ENCODE measurements at regions not wholly inside any gene's neighbourhood (a gene's known extent, or its start where the extent isn't known, plus 50 kb on each side); places are given as distances from the start of the nearest gene placed in this dataset.

- FAIRE-seq (no peak), DNase-seq (ENCODE audit: low read depth, low spot score) (no peak)
- Histone ChIP-seq H3K9me1 (ENCODE audit: control insufficient read depth, extremely low read depth, insufficient read depth, low read length) (no peaks in the 10 kb centered on the region), H3K79me2 (ENCODE audit: control insufficient read depth, insufficient read depth, low read length) (no peaks in the 10 kb centered on the region), H3K4me2 (ENCODE audit: control insufficient read depth, extremely low read depth, insufficient read depth, low read depth, low read length) (no peak overlapping the region), H2AFZ (ENCODE audit: control insufficient read depth, low read length) (no peak overlapping the region), H4K20me1 (ENCODE audit: control insufficient read depth, extremely low read depth, insufficient read depth, low read length) (no peaks in the 10 kb centered on the region), H3K9me3 (ENCODE audit: control insufficient read depth, low read depth, low read length) (no peaks in the 10 kb centered on the region), H3K4me1 (ENCODE audit: control insufficient read depth, extremely low read depth, insufficient read depth, low read length) (no peaks in the 10 kb centered on the region), H3K4me3 (ENCODE audit: control insufficient read depth in 2 of 3, extremely low read depth in 1 of 3, insufficient read depth in 2 of 3, low read depth in 1 of 3, low read length in 3 of 3) (no peak overlapping the region), H3K36me3 (ENCODE audit: control insufficient read depth in 2 of 2, extremely low read depth in 1 of 2, insufficient read depth in 2 of 2, low read length in 2 of 2) (no peaks in the 10 kb centered on the region), H3K27me3 (ENCODE audit: control insufficient read depth, extremely low read depth, insufficient read depth, low read length) (no peaks in the 10 kb centered on the region), H3K27ac (ENCODE audit: control insufficient read depth, insufficient read depth, low read length) (no peak overlapping the region), H3K9ac (ENCODE audit: control insufficient read depth, extremely low read depth, insufficient read depth, low read length) (no peak overlapping the region)
- dilution Hi-C loops (cut with MboI; ENCODE audit: extremely low pct_ligation_motif_present, low sequenced_read_pairs), result loop anchor here (25.0 kb wide), 1 partner anchor 371 kb away; no protein-coding TSS in a partner anchor
- TF ChIP-seq CTCF (optimal IDR thresholded peaks at IDR 0.05 in 1 of 3, IDR thresholded peaks at IDR 0.05 in 1 of 3, conservative IDR thresholded peaks at IDR 0.05 in 1 of 3; ENCODE audit: extremely low read depth in 1 of 3, insufficient read depth in 2 of 3, low read length in 3 of 3), result no peak
- TF ChIP-seq EZH2 (IDR thresholded peaks at IDR 0.05; ENCODE audit: low read length), result no peak
These were observed 242.9 kb downstream of the TECRL start for GRCh38 chr4:64166365-64166764.

GRCh38 chr4:64158648-64159326, 250.5 kb downstream of the TECRL start:
- Histone ChIP-seq H3K9me1 (ENCODE audit: control insufficient read depth, extremely low read depth, insufficient read depth, low read length) (no peaks in the 10 kb centered on the region), H3K27me3 (ENCODE audit: control insufficient read depth, extremely low read depth, insufficient read depth, low read length) (no peaks in the 10 kb centered on the region), H4K20me1 (ENCODE audit: control insufficient read depth, extremely low read depth, insufficient read depth, low read length) (no peaks in the 10 kb centered on the region), H3K79me2 (ENCODE audit: control insufficient read depth, insufficient read depth, low read length) (no peaks in the 10 kb centered on the region), H3K36me3 (ENCODE audit: control insufficient read depth in 2 of 2, extremely low read depth in 1 of 2, insufficient read depth in 2 of 2, low read length in 2 of 2) (no peaks in the 10 kb centered on the region), H3K9me3 (ENCODE audit: control insufficient read depth, low read depth, low read length) (no peaks in the 10 kb centered on the region), H3K4me1 (ENCODE audit: control insufficient read depth, extremely low read depth, insufficient read depth, low read length) (no peaks in the 10 kb centered on the region), H3K27ac (ENCODE audit: control insufficient read depth, insufficient read depth, low read length) (no peak overlapping the region), H3K4me3 (ENCODE audit: control insufficient read depth in 2 of 3, extremely low read depth in 1 of 3, insufficient read depth in 2 of 3, low read depth in 1 of 3, low read length in 3 of 3) (peak overlapping the region in 2 of 3 experiments; percentile 48 to 54), H2AFZ (ENCODE audit: control insufficient read depth, low read length) (peak overlapping the region; percentile 96), H3K9ac (ENCODE audit: control insufficient read depth, extremely low read depth, insufficient read depth, low read length) (no peak overlapping the region), H3K4me2 (ENCODE audit: control insufficient read depth, extremely low read depth, insufficient read depth, low read depth, low read length) (peak overlapping the region; percentile 68)
- dilution Hi-C loops (cut with MboI; ENCODE audit: extremely low pct_ligation_motif_present, low sequenced_read_pairs), result loop anchor here (25.0 kb wide), 1 partner anchor 379 kb away; no protein-coding TSS in a partner anchor
- TF ChIP-seq CTCF (optimal IDR thresholded peaks at IDR 0.05 in 1 of 3, IDR thresholded peaks at IDR 0.05 in 1 of 3, conservative IDR thresholded peaks at IDR 0.05 in 1 of 3; ENCODE audit: extremely low read depth in 1 of 3, insufficient read depth in 2 of 3, low read length in 3 of 3) (peak; percentile 63 to 81 (median 69)), EZH2 (IDR thresholded peaks at IDR 0.05; ENCODE audit: low read length) (no peak)
- peak; percentile 80 for FAIRE-seq
- DNase-seq (ENCODE audit: low read depth, low spot score), result peak; percentile 33

Data from keratinocyte (primary cell).